RWPE2 (cell line): ENCODE measurements at regions not wholly inside any gene's neighbourhood (a gene's known extent, or its start where the extent isn't known, plus 50 kb on each side); places are given as distances from the start of the nearest gene placed in this dataset.

Experiments
- ATAC-seq: fragments of 200-7000 bp; cut with Tn5 transposase; 3 replicates; pipeline ENCODE4 v1.9.1; 2021; ENCODE audit warnings: low read depth
- DNase-seq: peaks from one replicate; pipeline ENCODE4 v3.0.0-alpha.2; 2020; ENCODE audit warnings: low spot score
- H3K27ac ChIP-seq: fragments of 450-650 bp; 2 replicates; pipeline ENCODE4 v1.5.1; 2017; ENCODE audit warnings: mild to moderate bottlenecking; ENCODE audit not compliant: poor library complexity, severe bottlenecking
- H3K27me3 ChIP-seq: fragments of 250-450 bp; sonication (Bioruptor Pico); 2 replicates; pipeline ENCODE4 v1.5.1; 2021; ENCODE audit warnings: mild to moderate bottlenecking, moderate library complexity; ENCODE audit not compliant: insufficient read depth, poor library complexity, severe bottlenecking
- H3K36me3 ChIP-seq: fragments of 250-450 bp; sonication (Bioruptor Pico); 2 replicates; pipeline ENCODE4 v1.5.1; 2020; ENCODE audit warnings: low read depth, mild to moderate bottlenecking, moderate library complexity
- H3K4me1 ChIP-seq: fragments of 250-450 bp; sonication (Bioruptor Pico); 2 replicates; pipeline ENCODE4 v1.5.1; 2021; ENCODE audit warnings: mild to moderate bottlenecking, moderate library complexity; ENCODE audit not compliant: insufficient read depth, poor library complexity, severe bottlenecking
- H3K4me3 ChIP-seq: fragments of 250-450 bp; sonication (Bioruptor Pico); 2 replicates; pipeline ENCODE4 v1.5.1; 2021; ENCODE audit warnings: mild to moderate bottlenecking, moderate library complexity; ENCODE audit not compliant: severe bottlenecking
- H3K9me3 ChIP-seq: fragments of 250-450 bp; sonication (Bioruptor Pico); 2 replicates; pipeline ENCODE4 v1.5.1; 2021; ENCODE audit warnings: mild to moderate bottlenecking, moderate library complexity; ENCODE audit not compliant: severe bottlenecking
- CTCF ChIP-seq: fragments of 450-650 bp; IDR thresholded peaks from one replicate; pipeline ENCODE4 v1.5.1; 2017; ENCODE audit warnings: mild to moderate bottlenecking, moderate library complexity; ENCODE audit not compliant: poor library complexity, severe bottlenecking

DNA sequence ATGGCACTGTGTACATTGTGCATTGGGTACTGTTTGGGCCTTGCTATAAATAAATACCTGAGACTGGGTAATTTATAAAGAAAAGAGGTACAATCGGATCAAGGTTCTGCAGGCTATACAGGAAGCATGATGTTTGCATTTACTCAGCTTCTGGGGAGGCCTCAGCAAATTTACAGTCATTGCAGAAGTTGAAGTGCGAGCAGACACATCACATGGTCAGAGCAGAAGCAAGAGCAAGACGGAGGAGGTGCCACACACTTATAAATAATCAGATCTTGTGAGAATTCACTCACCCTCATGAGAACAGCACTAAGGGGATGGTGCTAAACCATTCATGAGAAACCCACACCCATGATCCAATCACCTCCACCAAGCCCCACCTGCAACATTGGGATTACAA is 505.0 kb downstream of the ARAP2 start:
- no peak for DNase-seq
- no peaks in the 10 kb centered on the region for H3K4me1 ChIP-seq
- H3K27me3 ChIP-seq = no peaks in the 10 kb centered on the region
- H3K27ac ChIP-seq = no peak overlapping the region
- no peak for TF ChIP-seq CTCF
- H3K36me3 ChIP-seq = no peaks in the 10 kb centered on the region
- H3K9me3 ChIP-seq = no peaks in the 10 kb centered on the region
- ATAC-seq = no peak
- no peak overlapping the region for H3K4me3 ChIP-seq

DNA sequence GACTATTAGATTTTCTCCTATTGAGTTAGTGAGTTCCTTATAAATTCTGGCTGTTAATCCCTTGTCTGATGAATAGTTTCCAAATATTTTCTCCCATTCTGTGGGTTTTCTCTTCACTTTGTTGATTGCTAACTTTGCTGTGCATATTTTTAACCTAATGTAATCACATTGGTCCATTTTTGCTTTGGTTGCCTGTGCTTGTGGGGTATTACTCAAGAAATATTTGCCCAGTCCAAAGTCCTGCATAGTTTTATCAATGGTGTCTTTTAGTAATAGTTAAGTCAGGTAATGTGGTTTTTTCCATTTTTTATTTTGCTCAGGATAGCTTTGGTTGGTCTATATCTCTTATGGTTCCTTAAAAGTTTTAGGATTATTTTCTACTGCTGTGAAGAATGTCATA is 490.3 kb downstream of the ARAP2 start:
- H3K4me1 ChIP-seq = no peaks in the 10 kb centered on the region
- H3K9me3 ChIP-seq = no peaks in the 10 kb centered on the region
- no peak for TF ChIP-seq CTCF
- DNase-seq (no peak), ATAC-seq (no peak)
- H3K27me3 ChIP-seq = no peaks in the 10 kb centered on the region
- H3K27ac ChIP-seq = no peak overlapping the region
- H3K36me3 ChIP-seq = no peaks in the 10 kb centered on the region
- H3K4me3 ChIP-seq = no peak overlapping the region

- no peak overlapping the region for H3K4me3 ChIP-seq
- H3K36me3 ChIP-seq = no peaks in the 10 kb centered on the region
- H3K27me3 ChIP-seq = no peaks in the 10 kb centered on the region
- H3K4me1 ChIP-seq = no peaks in the 10 kb centered on the region
- H3K27ac ChIP-seq = no peak overlapping the region
- DNase-seq = no peak
- no peak for ATAC-seq
- H3K9me3 ChIP-seq = no peaks in the 10 kb centered on the region
- TF ChIP-seq CTCF = no peak
Measured at GRCh38 chr4:35757836-35758235, 486.5 kb downstream of the ARAP2 start.

DNA sequence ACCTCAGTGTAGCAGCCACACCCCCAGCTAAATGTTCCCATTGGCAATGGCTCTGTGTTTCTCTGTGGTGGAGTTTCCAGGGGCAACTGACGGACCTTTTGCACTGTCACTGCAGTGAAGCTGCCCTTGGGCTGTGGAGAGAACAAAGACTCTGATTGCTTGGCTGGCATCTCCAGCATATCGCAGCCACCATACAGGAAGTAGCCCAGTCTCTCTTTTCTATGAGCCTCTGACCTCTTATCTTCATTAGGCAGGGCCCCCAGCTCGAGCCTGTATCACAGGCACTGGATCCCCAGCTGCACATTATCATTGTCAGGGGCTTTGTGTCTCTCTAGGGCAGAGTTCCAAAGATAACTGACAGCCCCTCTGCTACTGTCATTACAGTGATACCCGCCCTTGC is 483.5 kb downstream of the ARAP2 start:
- Histone ChIP-seq H3K4me3 (no peak overlapping the region), H3K27ac (no peak overlapping the region), H3K36me3 (no peaks in the 10 kb centered on the region), H3K27me3 (peaks cover 6% of the 10 kb centered on the region), H3K4me1 (no peaks in the 10 kb centered on the region), H3K9me3 (no peaks in the 10 kb centered on the region)
- DNase-seq = no peak
- ATAC-seq = no peak
- TF ChIP-seq CTCF = no peak

- no peak for ATAC-seq
- H3K4me3 ChIP-seq = no peak overlapping the region
- H3K27ac ChIP-seq = peak overlapping the region; percentile 55
- H3K36me3 ChIP-seq = no peaks in the 10 kb centered on the region
- DNase-seq = no peak
- H3K4me1 ChIP-seq = peaks cover 10% of the 10 kb centered on the region
- H3K27me3 ChIP-seq = no peaks in the 10 kb centered on the region
- no peak for TF ChIP-seq CTCF
- H3K9me3 ChIP-seq = no peaks in the 10 kb centered on the region
Measured at GRCh38 chr4:35771571-35771970, 472.7 kb downstream of the ARAP2 start.
